K562 (cell line): ENCODE measurements at regions not wholly inside any gene's neighbourhood (a gene's known extent, or its start where the extent isn't known, plus 50 kb on each side); places are given as distances from the start of the nearest gene placed in this dataset.

ENCODE experiments used
- NCOA4 ChIP-seq: fragments of 450-650 bp; IDR thresholded peaks from 2 replicates; pipeline ENCODE4 v1.6.1; 2018; ENCODE audit warnings: mild to moderate bottlenecking; ENCODE audit not compliant: partially characterized antibody
- ZBED1 ChIP-seq: IDR thresholded peaks from 2 replicates; pipeline ENCODE4 v1.6.1; 2014
- TF ChIP-seq, protein P1 (sequence below): sonication (generic); formaldehyde crosslinking; IDR thresholded peaks from 2 replicates; pipeline ENCODE4 v1.8.1; 2022; ENCODE audit warnings: missing genetic modification reagents
- TF ChIP-seq, protein P2 (sequence below), 3 experiments: IDR thresholded peaks in 2 of 3; conservative IDR thresholded peaks in 1 of 3; 2 replicates each; pipeline ENCODE4 v1.5.1; 2011 to 2012; ENCODE audit warnings: low read length in 3 of 3, mild to moderate bottlenecking in 3 of 3, control low read depth in 2 of 3, improper control_type of control experiment in 1 of 3, inconsistent platforms in 1 of 3, low read depth in 1 of 3, mixed read lengths in 1 of 3, moderate library complexity in 1 of 3; ENCODE audit not compliant: insufficient read depth in 2 of 3

DNA sequence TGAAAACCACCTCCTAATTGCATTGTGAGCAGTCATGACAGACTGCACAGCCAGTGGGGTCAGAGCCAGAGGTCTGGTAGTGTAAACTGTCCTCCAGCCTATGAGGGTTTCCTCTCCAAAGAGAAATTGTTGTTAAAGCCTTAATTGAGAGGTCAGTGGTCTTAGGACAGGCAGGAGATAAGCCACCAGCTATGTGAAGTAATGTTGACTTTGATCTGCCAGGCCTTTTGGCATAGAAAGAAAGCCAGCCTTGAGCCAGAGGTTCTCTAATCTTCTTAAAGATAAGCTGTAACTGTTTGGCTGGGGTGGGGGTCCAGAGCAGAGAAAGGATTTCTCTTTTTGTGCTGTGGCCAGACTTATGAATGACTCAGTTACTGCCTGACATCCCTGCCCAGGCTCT is 248.4 kb downstream of the WDR11 start:
- TF ChIP-seq NCOA4 (no peak), ZBED1 (no peak)
- TF ChIP-seq, protein P1, sequence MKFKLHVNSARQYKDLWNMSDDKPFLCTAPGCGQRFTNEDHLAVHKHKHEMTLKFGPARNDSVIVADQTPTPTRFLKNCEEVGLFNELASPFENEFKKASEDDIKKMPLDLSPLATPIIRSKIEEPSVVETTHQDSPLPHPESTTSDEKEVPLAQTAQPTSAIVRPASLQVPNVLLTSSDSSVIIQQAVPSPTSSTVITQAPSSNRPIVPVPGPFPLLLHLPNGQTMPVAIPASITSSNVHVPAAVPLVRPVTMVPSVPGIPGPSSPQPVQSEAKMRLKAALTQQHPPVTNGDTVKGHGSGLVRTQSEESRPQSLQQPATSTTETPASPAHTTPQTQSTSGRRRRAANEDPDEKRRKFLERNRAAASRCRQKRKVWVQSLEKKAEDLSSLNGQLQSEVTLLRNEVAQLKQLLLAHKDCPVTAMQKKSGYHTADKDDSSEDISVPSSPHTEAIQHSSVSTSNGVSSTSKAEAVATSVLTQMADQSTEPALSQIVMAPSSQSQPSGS (CRISPR knock-in tag): no peak
- TF ChIP-seq, protein P2, sequence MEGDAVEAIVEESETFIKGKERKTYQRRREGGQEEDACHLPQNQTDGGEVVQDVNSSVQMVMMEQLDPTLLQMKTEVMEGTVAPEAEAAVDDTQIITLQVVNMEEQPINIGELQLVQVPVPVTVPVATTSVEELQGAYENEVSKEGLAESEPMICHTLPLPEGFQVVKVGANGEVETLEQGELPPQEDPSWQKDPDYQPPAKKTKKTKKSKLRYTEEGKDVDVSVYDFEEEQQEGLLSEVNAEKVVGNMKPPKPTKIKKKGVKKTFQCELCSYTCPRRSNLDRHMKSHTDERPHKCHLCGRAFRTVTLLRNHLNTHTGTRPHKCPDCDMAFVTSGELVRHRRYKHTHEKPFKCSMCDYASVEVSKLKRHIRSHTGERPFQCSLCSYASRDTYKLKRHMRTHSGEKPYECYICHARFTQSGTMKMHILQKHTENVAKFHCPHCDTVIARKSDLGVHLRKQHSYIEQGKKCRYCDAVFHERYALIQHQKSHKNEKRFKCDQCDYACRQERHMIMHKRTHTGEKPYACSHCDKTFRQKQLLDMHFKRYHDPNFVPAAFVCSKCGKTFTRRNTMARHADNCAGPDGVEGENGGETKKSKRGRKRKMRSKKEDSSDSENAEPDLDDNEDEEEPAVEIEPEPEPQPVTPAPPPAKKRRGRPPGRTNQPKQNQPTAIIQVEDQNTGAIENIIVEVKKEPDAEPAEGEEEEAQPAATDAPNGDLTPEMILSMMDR (IDR thresholded peaks at IDR 0.05 in 2 of 3, conservative IDR thresholded peaks at IDR 0.05 in 1 of 3; ENCODE audit: insufficient read depth in 2 of 3, low read depth in 1 of 3, low read length in 3 of 3): no peak
